Kidney tubule cell (primary cell): ENCODE measurements at regions not wholly inside any gene's neighbourhood (a gene's known extent, or its start where the extent isn't known, plus 50 kb on each side); places are given as distances from the start of the nearest gene placed in this dataset.

Source experiments
- DNase-seq: peaks from one replicate; pipeline ENCODE4 v3.0.0-alpha.2; 2018; ENCODE audit warnings: low spot score

DNA sequence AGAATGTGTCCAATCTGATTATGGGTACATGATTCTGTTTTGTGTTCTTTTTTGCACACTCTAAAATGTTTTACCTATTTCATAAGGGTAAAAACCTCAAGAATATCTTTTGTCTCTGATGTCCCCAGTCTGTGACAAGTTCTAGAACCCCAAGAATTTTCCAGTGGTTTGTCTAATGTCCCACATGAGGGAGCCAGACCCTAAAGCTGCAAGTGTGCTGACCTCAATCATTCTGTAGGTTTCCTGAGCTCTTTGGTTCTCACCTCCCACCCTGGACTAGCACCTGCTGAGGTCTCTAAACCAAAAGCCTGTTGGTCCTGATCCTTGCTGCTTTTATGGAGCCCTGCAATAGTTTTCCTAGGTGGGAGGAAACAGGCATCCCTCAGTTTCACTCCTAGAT, 149.8 kb upstream of the MPPED2 start:
- DNase-seq, result no peak

DNA sequence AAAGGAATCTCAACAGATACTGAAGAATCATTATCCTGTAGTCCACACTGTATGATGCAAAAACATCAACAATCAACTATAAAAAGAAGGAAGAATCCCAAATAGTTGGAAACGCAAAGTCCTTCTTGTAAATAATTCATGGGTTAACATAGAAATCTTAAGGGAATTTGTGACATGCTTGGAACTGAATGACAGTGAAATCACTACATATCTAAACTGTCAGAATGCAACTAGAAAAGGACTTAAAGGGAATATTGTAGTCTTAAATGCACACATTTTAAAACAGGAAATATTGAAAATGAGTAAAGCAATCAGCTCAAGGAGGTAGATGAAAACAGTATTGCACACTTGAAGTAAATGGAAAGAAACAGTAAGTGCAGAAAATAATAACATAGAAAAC, 147.6 kb upstream of the MPPED2 start:
- DNase-seq, result no peak

DNA sequence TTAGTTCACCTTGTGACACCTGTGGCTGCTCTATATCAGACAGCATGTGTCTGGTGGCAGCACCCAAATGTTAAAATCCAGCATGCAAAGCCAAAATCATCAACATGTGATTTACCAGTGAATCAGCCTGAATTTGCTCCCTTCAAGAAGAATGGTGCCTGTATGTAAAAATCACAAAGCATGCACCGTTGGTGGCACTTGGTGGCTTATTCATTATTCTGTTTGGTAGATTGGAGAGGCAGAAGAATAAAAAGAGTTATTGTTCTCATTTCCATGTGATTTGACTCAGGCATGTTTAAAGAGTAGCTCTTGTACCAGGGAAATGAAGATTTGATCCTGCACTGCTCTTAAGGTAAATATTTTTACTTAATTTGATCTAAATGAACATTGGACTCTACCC, 143.9 kb upstream of the MPPED2 start:
- no peak for DNase-seq

DNA sequence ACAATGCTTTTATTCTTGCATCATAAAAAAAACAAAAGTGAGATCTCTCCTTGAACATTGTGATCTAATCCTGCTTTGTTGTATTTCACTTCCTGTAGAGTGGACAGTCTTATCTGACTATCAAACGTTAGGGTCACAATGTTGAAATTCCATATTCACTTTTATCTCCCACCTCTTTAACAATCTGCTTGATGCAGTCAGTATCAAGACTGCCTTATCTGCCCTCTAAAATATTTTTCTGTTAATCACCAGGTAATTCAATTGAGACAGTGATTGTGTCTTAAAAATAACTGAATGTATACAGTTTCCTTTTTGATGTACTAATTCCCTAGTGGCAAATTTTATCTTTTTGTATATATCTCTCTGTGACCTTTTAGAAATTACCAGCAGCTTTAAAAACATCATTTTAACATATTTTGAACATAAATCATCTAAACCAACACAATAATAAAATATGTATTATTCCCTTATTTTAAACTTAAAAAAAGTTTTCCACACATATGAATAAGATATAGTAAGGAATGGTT, 143.1 kb upstream of the MPPED2 start:
- no peak for DNase-seq

DNA sequence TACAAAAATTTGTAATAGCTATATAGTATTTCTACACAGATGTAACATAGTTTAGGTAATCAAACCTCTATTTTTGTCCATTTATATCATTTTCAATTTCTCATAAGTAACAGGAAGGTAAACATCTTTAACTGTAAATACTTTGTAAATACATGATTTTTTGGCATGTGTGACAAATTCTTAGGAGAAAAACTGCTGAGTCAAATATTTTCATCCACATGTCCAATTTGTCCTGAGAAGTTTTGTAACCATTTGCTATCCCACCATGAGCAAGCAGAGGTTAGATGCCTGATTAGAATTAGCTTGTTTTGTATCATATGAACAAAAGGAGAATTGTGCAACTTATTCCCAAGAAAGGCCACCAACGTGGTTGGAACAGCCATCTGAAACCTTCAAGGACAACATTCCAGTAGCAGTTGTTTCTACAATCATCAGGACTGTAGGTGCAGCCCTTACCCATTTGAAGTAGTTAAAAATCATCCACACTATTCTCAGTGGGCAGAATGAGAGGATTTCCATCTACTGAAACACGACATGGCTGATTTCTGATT, 139.6 kb upstream of the MPPED2 start:
- DNase-seq, result no peak

DNA sequence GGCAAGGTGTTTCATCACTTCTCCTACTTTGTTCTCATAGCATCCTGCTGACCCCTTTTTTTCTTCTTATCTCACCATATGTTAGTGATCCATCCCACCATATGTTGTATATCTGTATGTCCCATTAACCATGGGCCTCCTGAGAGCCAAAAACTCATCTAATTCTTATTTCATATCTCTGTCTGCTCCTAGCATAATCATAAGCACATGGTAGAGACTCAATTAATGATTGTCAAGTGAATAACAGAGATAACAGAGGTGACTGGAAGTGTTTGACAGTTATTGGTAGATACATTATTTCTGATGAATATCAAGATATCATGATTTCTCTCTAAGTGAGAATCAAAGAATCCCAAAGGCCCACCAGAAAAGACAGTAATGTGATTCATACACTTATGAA, 138.1 kb upstream of the MPPED2 start:
- no peak for DNase-seq

DNA sequence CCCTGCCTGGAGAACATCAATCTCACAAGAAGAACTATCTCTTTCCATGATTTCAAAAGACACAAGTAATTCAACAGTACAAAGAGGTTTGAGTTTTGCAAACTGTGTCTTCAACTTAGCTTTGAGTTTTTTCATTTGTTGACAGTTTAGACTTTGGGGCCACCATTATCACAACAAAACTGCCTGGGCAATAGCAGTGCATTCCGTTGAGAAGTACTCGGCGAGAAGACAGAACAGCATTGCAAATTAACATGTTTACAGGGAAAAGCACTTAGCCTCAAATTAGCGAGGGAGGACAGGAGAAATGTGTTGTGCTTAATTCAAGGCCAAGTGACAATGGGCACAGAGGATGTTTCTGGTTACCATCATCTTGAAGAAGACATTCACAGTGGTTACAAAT, 133.2 kb upstream of the MPPED2 start:
- DNase-seq, result no peak

DNA sequence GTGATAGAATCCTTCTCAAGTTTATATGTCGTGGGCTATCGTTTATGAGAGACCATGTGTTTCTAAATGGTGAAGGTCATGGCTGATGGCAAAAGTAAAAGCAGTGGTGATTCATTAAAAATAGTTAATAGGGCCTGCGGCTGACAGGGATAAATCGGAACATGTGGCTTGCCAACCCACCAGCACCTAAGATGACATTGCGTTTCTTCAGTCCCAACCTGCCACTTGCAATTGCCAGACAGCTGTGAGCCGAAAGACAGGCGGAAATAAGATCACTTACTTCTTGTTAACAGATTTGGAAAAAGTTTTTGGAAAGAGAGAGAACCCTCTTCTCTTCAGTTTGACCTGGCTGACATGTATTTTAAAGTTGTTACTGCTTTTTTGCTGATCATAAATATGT, 131.5 kb upstream of the MPPED2 start:
- DNase-seq, result no peak

DNA sequence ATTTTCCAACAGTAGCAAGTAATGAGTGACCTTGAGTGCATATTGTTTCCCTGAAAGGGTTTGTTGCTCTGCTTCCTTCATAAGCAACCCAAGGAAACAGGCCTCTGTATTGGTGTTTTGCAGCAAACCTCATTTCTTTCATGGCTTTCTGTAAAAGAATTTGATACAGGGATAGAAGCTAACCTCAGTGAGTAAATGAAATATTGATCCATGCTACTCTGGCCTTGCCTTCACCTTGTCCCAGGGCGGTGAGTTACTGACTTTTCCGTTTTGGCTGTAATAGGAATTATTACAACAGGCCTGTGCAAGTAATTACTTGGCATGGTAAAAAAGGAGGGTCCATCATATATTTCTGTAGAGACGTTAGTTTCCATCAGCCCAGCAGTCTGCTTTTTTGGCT, 130.9 kb upstream of the MPPED2 start:
- no peak for DNase-seq

DNA sequence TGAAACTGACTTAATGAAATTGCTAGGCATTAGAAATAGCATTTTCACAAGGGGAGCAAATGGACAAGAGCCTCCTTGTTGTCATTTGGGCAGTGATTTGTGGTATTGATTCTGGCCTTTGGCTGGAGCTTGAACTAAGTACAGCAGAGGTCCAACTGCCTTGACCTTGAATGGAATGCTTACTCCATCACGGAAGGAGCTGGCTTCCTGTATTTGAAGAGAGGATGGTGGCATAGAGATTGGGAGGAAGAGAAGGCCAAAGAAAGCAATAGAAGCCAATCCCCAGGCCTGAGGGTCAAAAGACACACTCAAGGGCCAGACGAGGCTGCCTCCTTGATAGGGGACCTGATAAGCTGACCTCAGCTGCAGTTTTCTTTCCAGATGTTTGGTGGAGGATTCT, 126.6 kb upstream of the MPPED2 start:
- DNase-seq, result no peak

DNA sequence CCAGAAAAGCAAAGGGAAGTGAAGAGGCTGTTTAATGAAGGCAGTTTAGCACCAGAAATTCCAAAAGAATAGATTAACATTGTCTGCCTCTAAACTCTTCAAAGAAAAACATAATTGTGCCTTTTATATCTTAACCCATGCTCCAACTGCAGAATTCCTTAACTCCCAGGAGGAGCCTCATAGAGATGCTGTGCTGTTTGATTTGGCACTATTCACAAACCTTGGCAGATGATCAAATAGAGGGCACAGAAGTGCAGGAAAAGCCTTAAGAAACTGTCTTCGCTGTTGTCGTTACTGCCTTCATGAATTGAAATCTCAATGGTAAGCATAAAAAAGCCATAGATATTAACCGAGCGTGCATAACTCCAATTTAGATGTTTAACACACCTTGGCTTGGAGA, 124.1 kb upstream of the MPPED2 start:
- no peak for DNase-seq

DNA sequence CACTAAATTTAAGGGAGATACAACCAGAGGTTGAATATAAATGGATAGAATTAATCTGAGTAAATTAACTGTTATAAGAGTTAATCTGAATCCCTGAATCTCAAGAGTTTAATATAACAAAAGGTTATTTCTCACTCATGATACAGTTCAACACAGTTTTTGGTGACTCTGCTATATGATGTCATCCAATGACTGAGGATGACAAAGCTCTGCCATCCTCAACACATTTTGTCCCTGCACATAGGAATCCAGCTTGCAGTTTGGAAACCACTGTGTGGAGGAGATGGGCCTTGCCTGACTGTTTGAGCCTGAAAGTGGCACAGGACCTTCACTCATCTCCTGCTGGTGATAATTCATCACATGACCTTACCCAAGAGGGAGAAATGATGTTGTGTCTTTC, 121.0 kb upstream of the MPPED2 start:
- no peak for DNase-seq

DNA sequence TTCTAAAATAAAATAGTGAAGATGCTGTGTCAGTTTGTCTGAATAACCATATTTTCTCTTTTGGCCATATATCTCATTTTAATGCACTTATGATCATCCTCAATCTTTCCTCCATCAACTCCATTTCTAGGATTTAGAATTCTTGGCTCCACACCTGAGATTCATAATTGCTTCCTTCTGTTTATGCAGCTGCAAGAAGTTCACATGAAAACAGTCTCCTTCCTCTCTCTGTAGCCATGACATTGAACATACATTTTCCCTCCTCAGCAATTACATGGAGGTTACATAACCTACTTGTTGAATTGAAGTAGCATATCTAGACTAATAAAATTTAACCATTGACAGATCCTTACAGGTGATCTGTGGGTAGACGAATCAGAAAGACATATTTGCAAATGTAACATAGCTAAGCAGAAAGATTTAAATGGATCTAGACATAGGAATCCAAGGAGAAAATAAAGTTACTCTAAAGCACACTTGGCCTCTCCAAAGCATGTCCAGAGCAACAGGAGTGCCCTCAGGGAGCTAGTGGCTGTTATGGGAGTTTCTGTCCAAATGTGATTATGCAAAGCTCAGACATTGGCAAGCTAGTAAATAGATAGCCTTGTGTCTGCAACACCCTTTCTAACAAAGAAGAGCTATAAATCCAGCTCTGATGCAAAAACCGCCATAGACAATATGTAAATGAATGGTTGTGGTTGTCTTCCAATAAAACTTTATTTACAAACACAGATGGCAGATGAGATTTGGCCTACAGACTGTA, 119.9 kb upstream of the MPPED2 start:
- no peak for DNase-seq

DNA sequence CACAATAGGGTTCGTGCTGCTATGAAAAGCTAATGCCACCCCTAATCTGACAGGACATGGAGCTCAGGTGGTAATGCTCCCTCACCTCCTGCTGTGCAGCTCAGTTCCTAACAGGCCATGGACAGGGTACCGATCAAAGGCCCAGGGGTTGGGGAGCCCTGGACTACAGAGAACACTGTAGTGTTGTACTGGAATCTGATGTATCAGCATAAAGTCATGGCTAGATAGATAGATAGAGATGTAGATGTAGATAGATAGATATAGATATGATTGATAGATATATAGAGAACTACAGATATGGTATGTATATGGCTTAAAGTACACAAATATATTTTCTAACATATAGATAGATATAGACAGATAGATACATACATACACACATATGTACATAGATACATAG, 112.3 kb upstream of the MPPED2 start:
- no peak for DNase-seq

DNA sequence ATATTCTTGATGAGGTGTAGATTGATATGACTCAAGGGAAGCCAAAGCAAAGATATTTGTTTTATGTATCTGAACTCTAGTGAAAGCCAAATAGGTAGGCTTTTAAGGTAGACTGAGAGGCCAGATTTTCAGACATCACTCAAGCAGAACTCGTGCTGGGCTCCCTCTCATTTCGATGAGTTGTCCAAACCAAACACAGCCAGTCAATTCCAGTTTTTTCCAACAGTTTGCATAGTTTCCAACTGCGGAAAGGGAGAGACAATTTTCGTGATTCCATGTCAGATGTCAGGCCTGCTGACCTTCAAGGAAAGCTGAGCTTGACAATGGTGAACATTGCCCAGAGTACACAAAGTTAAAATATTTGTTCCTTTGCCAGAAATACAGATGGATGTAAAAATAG, 110.9 kb upstream of the MPPED2 start:
- peak; percentile 1 for DNase-seq

DNA sequence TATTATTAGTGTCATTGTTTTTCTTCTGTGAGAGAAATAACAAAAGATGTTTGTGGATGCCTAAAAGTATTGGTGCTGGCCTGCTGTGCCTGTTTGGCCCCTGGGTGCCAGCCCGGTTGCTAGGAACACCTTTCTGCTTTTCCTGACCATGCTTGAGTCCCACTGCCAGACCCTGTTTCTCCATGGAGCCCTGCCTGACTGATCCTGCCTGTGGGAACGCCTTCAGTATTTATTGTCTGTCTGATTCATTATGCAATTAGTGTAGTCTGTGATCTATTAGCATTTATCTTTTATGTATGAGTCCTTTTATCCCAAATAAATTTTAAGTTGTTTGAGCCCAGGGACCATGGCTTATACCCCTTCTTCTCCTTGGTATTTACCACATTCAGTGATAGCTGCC, 98.6 kb upstream of the MPPED2 start:
- no peak for DNase-seq

DNA sequence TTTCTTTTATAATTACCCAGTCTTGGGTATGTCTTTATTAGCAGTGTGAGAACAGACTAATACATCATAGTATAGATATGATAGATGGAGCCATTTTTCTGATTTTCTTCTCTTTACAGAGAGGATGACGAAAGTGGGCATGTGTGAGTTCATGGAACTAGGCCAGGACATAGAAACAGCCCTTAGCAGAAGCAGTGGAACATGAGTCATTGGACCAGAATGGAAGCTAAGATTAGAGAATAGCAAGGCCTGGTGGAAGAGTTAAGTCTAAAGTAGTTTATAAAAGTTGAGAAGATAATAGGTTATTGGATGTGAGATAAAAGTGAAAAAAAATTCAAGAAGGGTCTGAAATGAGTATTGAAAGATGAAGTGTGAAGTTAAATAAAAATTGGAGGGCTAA, 97.0 kb upstream of the MPPED2 start:
- no peak for DNase-seq

DNA sequence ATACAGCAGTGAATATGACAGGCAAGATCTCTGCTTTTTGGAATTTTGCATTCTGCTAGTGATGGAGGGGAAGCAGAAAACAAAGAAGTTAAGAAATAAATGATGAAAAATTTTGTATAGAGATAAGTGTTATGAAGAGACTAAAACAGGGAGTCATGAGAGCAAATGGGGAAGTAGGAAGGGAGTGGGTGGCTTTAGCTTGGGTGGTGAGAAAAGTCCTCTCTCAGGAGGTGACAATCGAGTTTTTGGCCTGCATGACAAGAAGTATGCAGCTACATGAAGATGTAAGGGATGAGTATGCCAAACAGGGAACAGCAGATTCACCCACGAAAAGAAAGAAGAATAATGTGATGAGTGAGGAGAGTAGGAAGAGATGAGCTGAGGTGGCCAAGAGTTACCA, 80.7 kb upstream of the MPPED2 start:
- no peak for DNase-seq

DNA sequence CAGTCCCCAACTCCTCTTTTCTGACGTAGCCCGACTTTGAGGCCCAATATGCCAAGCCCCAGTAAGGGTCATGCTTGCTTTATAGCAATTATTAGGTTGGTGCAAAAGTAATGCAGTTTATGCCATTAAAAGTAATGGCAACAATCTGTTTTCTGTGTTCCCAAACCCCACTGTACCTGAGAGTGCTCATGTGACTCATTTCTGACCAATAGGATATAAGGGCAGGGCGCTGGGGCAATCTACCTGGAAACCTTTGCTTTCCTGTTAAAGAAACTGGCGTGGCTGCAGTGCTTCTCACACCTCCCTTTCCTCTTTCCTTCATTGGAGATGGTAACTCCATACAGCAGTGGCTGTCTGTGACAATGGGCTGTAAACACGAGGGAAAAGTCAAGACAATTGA, 78.9 kb upstream of the MPPED2 start:
- no peak for DNase-seq

DNA sequence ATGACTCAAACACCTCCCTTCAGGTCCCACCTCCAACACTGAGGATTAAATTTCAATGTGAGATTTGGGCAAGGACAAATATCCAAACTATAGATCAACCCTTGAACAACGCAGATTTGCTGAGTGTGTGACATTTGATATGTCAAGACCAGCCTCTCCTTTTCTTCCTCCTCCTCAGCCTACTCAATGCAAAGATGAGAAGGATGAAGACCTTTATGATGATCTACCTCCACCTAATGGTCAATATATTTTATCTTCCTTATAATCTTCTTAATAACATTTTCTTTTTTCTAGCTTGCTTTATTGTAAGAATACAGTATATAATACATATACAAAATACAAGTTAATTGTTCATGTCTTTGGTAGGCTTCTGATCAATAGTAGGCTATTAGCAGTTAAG, 67.5 kb upstream of the MPPED2 start:
- peak; percentile 5 for DNase-seq

DNA sequence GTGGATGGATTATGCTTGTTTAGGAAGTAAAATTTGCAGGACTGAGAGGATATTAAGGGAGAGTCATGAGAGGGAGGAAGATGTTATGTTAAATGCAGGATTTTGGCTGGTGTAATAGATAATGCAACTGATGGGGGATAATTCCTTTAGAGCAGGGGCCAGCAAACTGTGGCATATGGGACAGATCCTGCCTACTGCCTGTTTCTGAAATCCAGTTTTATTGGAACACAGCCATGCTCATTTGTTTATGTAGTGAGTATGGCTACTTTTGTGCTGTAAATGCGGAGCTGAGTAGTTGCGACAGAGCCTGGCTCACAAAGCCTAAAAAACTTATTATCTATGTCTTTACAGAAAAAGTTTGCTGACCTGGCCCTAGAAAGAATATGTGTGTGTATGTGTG, 66.6 kb upstream of the MPPED2 start:
- DNase-seq, result no peak

DNA sequence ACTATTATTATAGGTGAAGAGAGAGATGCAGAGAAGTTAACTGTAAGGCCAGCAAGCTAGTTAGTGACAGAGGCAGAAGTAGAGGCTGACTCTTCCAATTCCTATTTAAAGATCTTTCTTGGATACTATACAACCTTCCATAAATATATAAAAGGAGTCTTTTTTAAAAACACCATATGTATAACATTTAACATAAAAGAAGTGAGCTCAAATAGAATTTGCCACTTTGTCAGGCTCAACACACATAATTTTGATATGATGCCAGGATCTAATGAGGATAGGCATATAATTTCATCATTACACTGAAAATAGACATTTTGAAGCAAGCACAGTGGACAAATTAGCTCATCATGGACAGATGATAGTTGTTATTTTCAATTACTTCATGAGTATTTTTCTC, 64.1 kb upstream of the MPPED2 start:
- DNase-seq, result no peak
